ENCODE measurements at regions not wholly inside any gene's neighbourhood (a gene's known extent, or its start where the extent isn't known, plus 50 kb on each side); places are given as distances from the start of the nearest gene placed in this dataset.

- TF ChIP-seq CTCF (IDR thresholded peaks at IDR 0.05) (no peak), ZFX (IDR thresholded peaks at IDR 0.05; ENCODE audit: borderline replicate concordance) (no peak)
These were observed 622.8 kb upstream of the ZNF385D start for GRCh38 chr3:22373827-22374226.

All from 22Rv1 (cell line).